T follicular helper cell (primary cell): ENCODE measurements at regions not wholly inside any gene's neighbourhood (a gene's known extent, or its start where the extent isn't known, plus 50 kb on each side); places are given as distances from the start of the nearest gene placed in this dataset.

Experiments
- DNase-seq: peaks from one replicate; pipeline ENCODE4 v3.0.0-alpha.2; 2020; ENCODE audit warnings: low read depth

DNA sequence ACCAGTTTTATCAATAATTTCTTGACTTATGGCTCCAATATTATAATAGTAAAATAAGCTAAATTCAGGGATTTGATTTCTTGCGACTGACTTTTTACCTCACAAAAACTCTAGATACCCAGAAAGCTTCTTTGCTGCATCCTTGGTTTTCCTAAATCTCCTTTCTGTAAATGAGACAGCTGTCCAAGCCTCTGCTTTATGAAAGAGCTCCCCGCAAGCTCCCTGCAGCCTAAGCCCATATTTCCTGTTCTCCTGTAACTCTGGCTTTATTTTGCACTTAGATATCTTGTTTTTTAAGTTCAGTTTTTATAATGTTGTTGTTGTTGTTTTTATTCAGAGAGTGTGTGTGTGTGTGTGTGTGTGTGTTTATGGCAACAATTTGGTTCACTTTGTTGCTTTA, 361.7 kb upstream of the PKDCC start:
- no peak for DNase-seq

DNA sequence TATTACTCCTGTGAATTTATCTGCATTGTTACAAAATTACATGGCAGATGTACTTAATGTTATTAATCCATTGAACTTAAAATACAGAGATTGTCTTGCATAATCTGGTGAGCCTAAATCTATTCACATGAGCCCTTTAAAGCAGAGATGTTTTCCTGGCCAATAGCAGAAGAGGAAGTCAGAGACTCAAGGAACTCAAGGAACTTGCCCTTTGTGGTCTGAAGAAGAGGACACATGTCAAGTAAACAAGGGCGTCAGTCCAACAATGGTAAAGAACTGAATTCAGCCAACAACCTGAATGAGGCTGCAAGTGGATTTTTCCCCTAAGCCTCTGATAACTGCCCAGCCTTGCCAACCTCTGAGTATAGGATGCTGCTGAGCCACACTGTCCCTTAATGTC, 356.3 kb upstream of the PKDCC start:
- DNase-seq: no peak

DNA sequence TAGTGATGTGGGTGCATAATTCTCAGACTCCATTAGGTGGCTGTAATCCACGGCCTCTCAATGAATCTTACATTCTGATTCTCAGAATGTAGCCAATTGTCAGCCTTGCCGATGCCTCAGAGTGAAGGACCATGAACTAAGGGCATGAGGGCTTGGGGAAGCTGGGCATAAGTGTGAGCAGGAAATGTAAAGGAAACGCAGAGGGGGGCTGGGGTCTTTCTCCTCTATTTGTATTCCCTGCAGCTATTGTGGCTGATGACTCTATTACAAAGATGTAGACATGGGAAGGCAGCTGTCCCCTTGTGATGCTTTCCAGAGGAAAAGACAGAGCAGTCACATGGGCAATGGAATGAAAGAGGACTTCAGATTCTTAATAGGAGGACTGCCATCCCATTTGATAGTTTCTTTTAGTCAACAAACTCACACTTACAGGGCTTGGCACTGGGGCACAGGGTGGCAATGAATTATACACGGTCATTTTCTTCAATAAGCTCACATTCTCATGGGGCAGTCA, 353.2 kb upstream of the PKDCC start:
- no peak for DNase-seq

DNA sequence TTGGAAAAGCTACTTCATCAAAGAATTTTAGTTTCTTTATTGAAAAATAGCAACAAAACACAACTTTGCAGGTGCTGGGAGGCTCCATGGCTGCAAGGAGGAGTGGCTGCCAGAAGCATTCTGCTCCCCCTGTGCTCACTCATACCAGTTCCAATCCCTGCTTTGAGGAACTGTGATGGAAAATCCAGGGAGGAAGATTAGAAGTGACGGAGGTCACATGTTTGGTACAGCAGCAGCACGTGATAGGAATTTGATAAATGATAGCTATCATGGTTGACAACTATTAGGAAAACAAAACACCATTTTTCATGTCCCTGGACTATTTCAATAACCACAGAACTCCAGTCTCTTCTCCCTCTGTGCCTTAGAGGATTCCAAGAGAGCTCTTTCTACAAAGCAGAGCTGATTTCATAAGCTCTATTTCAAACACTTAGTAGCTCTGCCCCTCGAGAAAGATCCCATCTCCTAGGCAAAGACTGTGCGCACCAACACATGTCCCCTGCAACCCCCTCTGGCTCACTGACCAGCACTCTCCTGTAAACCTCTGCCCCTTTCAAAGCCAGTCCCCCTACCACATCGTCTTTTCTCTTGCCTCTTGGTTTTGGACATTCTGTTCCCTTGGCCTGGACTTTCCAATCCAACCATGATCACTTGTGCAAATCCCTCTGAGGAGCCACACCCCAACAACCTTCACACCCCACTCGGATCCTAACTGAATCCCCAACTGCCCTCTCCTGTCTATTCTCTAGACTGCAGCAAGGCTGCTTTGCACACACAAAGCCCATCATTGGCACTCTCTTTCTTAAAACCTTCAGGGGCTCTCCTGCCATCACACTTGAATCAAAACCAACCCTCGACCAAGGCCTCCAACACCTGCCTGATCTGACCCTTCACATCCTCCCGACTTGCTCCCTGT, 352.4 kb upstream of the PKDCC start:
- DNase-seq: no peak

DNA sequence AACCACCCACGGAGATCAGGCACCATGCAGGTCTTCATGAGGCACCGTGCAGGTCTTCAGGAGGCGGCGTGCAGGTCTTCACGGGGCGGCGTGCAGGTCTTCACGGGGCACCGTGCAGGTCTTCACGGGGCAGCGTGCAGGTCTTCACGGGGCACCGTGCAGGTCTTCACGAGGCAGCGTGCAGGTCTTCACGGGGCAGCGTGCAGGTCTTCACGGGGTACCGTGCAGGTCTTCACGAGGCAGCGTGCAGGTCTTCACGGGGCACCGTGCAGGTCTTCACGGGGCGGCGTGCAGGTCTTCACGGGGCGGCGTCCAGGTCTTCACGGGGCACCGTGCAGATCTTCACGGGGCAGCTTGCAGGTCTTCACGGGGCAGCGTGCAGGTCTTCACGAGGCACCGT, 350.4 kb upstream of the PKDCC start:
- DNase-seq: no peak

DNA sequence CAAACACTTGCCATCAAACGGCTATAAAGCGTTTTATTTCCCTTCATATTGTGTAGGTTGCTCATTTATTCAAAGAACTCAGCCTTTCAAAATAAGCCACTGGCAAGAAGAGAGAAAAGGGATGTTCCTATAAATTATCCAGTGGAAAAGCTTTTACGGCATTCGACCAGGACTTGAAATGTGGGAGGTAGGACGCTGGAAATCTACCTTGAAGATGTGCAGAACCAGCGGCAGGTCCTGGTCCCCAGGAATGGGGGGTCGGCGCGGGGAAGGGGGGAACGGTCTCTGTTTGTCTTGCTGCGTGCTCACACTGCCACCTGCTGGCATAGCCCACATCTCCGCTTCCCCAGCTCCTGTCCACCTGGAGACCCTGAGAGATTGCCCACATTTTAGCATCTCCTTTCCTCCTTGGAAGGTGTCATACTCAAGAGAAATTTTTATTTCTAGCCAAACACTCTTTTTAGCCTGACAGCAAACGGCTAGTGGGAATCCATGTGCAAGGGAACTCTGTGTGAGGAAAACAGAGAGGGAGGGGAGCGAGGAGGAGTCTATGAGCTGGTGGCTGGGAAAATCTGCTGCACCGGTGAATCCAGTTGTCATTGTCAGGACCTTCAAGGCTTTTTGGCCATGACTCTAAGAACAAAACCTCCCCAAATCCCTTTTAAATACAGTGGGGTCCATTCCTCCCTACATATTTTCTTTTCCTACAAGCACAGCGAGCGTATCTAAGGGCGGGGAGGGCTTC, 349.0 kb upstream of the PKDCC start:
- no peak for DNase-seq

DNA sequence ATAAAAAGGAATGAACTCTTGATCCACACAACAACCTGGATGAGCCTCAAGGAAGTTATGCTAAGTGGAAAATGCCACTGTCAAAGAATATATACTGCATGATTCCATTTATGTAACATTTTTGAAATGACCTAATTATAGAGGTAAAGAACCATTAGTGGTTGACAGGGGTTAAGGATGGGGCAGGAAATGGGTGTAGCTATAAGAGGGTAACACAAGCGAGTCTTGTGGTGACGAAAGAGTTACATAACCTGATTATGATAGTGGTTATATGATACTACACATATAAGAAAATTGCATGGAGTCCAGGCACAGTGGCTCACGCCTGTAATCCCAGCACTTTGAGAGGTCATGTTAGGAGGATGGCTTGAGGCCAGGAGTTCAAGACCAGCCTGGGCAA, 346.6 kb upstream of the PKDCC start:
- DNase-seq: no peak

DNA sequence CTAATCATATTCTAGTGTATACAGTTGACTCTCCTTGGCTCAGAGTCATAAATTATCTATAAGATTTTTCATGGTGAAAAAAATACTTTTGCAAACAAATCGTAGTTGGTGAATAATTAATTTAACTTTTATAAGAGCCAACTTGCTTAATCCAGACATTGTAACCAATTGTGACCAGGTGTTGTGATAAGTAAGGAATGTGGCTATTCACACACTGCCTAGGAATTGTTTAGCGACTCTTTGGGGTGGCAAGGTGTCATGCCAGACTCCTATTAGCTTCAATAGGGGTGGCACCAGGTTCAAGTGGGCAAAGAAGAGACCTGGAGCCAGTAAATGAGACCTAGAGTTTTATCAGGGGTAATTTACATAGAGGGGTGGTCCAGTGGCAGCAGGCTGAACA, 344.7 kb upstream of the PKDCC start:
- no peak for DNase-seq

DNA sequence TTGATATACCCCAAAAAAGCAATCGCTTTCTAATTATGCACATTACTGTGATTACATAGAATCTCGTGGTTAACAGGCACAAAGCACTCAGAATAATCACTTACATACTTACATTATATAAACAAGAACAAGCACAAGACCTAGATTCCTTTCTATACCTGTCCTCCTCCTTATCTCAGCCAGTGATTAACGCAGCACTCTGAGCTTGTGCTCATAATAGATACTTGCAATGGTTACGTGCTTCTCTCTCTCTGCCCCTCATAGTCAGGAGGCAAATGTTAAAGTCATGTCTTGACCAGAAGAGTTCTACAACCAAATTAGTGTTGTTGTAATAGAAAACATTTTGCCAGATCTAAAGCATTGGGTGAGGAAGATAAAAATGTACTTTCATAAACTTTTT, 342.2 kb upstream of the PKDCC start:
- no peak for DNase-seq

DNA sequence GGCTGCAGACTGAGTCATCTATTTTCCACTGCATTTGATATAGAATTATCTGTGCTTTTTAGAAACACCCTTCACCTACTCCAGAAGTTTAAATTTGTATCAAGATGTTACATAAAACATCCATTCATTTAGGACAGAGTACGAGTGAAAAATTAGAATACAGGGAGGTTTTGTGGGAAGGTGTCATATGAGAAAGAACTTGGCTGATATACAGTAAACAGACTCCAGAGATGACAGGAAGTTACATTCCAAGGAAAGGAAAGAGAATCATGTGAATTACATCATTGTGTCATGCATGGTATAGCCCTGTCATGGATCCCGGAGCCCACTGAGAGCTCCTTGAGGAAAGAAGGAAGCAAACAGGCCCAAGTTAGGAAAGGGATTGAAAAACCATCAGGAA, 341.5 kb upstream of the PKDCC start:
- no peak for DNase-seq

DNA sequence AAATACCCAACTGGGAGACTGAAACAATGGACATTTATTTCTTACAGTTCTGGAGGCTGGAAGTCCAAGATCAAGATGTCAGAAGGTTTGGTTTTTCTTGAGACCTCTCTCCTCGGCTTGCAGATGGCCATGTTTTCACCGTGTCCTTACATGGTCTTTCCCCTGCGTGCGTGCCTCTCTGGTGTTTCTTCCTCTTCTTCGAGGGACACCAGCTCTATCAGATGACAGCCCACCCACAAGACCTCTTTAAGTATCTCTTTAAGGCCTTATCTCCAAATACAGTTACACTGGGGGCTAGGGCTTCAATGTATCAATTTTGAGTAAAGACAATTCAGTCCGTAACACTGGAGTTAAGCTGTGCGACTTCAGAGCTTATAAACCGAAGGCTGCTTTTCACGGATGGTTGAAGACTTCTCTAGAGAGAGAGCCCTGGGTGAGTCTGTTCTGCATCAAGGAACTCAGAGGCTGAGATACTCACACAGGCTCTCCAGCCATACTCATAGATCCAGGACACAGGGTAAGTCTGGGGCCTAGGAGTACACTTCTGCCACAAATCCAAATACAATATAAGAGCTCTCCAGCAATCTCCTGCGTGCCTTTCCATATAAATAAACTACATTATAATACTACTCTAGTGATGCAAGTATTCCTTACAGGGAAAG, 339.9 kb upstream of the PKDCC start:
- DNase-seq: no peak

DNA sequence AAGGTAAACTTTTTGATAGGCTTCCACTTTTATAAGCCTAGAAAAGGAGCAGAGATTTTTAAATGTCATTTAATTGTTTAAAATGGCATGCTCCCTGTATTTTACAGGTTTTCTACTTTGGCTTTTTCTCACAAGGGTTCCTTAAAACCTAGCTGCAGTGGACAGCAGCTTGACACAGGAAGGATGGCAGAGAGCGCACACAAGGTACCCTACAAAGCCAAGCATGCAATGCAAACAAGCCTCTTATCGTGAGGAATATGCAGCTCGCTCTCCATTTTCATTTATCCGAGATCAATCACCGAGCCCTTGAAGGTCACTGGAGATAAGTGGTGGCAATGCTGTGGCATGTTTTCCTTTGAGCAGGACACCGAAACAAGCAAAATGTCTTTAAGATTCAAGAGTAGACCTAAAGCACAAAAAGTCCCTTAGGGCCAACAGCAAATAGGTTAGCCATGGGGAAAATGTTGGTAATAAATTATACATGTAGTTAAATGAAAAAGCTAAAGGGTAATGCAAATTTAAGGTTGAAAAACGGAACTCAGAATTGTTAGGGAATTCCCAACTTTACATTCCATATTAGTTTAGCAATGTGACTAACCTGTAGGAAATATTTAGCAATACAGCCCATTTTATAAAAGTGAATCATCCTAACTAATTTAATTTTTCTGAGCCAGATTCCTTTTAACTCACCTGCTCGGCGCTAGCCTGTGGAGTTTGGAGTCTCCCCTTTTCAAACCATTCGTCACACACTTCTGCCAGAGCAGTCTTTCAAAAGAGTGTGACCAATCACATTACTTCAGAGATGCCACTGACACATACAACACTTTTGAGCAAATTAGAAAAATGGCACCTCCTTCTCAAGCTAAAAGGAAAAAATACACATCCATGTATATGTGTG, 337.9 kb upstream of the PKDCC start:
- DNase-seq: no peak

DNA sequence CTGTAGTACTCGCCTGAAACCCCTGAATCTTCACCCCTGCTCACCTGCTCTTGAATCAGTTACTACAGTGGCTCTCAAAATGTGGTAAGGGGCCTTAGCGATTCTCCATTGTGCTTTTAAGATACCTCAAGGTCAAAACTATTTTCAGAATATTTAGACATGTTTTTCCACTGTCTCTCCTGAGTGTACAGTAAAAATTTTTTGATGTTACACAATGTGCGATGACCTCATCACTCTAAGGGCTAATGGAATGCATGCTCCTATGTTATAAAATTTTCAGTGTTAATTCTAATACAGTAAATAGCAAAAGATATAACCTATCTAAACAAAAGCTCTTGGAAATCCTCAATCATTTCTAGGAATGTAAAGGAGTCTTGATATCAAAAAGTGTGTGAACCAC, 336.9 kb upstream of the PKDCC start:
- no peak for DNase-seq

DNA sequence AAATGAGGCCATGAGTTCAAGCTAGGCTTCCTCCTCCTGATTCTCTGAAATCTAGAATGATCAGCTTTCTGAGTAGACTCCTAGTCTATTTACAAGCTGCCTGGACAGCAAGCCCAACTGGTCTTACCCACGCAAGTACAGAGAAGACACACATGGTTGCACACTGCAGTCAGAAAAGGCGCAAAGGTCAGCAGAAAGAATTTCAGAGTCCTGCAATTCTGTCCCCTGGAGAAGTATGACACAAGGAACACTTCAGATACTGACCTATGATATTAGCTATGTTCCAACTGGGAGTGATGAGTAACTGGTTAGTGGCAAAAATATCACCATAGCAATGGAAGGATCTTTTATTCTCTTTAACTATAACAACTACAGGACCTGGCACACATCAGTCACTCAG, 336.1 kb upstream of the PKDCC start:
- DNase-seq: no peak

DNA sequence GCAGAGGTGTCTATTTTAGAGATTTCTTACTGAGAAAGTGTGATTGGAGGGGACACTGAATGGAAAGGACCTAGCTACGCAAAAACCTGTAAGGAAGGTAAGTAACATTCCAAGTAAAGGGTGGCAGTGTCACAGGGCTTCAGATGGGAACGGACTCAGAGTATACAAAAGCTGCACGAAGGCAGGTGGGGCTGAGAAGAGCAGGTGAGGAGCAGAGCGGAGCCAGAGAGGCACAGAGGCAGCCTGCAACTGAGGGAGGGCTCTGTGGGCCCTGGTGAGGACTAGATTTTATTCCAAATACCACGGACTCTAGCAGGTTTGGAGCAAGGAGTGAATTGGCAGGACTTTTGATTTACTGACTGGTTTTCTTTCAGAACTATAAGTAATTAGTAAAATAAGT, 331.3 kb upstream of the PKDCC start:
- DNase-seq: no peak

DNA sequence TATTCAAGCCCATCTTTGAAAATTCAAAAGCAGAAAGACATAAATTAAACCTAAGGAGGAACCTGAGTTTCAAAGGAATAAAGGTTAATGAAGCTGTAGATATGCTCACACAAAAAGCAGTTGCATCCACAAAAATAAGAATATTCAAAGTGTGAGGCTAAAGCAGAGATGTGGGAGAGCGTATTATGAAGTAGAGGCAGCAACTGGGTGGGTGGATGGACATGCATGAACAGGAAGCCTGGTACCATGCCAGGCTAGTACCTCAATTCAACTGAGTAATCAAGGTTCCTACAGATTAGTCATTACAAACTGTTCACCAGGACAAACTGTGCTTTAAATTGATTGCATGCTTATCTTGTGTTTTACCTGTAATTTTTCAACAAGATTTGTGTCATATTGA, 330.0 kb upstream of the PKDCC start:
- DNase-seq: no peak

DNA sequence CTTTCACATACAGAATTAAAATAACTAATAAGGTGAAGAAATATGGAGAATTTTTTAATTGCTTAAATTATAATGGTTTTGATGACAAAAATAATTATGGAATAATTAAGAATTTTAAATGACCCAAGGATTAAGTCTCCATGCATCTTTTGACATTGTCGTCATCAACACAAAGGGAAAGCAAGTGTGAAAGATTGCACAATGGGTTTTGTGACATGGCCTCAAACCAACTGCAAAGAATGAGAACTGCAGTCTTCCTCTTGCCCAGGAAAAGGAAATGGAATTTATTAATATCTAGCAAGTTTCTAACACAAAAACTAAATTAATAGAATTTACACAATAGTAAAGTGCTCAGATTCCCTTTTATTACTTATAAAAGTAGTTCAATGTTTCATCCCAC, 329.1 kb upstream of the PKDCC start:
- no peak for DNase-seq

DNA sequence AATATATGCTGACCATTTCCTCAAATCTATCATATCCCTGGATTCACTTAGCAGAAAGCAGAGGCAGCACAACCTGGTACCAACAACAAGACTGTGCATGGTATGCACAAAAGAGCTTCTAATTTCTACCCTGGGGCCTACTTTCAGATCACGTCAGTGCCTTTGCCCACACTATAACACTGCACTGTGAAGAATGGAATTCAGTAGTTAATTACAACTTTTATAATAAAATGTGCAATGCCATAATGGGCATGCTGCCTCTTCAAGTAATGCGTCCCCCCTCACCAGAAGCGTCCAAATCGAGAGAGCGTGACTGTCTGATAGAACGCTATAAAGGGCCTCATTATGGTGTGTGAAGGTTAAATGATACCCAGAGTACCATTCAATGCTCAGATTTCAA, 328.1 kb upstream of the PKDCC start:
- no peak for DNase-seq

DNA sequence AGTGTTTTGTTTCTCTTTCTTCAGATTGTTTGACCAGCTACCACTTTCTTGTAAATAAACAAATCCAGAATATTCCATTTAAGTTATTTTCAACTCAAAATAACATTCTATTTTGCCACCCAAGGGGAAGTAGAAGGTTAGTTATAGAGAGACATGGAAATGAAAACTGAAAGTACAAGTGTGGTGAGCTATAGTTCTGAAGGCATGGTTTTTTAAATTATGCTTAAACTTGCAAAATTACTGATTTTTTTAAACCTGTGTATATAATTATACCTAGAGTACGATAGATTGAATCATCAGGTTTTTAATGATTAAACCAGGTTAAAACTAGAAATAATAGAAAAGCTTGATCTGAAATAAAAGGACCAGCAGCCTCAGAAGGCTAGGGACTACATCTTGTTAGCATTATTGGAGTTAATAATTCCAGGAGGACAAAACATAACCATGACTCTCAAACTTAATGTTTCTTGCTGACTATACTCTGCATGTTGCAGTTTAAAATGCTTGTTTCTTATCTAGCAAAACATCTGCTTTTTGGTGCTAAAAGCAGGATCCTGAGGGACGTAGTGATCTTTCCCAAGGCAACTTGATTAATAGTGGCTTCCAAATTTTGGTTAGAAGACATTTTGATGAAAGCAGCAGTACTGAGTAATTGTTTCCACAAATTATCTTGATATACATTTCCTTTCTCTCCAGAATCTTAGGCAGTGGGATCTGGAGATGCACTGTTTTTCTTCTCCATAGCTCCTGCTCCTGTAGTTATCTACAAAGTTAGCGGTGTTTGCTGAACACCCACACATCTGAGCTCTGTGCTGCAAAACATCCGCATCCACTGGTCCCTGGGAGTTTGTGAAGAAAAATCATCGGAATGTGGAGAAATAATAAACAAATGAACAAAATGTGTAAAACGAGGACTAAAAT, 327.2 kb upstream of the PKDCC start:
- no peak for DNase-seq

DNA sequence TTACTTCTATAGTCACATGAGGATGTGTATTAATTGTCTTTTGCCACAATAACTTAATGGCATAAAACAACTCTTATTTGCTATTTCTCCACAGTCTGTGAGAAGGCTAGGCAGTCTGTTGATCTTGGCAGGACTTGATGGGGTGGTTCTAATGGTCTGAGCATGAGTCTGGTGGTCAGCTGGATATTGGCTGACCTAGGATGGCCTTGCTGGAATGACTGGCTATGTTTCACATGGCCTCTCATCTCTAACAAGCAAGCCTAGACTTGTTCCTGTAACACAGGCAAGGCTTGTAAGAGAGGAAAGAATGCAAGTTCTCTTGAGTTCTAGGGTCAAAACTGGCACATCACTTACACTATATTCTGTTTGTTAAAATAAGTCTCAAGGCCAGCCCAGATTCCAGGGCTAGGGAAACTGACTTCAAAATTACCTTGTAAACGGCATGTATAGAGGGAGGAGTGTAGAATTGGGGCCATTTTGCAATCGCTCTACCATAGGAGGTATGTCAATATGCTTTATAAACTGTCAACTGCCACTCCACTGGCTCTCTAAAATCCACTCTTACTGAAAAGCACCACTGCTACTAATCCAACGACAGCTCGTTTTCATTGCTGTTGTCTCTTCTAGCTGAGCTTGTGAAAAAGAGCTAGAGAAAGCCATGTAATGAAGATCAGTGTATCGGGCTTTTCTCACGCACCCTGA, 325.0 kb upstream of the PKDCC start:
- DNase-seq: no peak
